GM12864 (cell line): ENCODE measurements at regions not wholly inside any gene's neighbourhood (a gene's known extent, or its start where the extent isn't known, plus 50 kb on each side); places are given as distances from the start of the nearest gene placed in this dataset.

Experiments
- DNase-seq: peaks from one replicate; pipeline ENCODE4 v3.0.0-alpha.2; 2011; ENCODE audit warnings: low read depth
- H3K4me3 ChIP-seq: 2 replicates; pipeline ENCODE4 v1.5.1; 2011; ENCODE audit warnings: mild to moderate bottlenecking, low read depth, low read length, control low read depth
- CTCF ChIP-seq: IDR thresholded peaks from 2 replicates; pipeline ENCODE4 v1.5.1; 2011; ENCODE audit warnings: low read depth, mild to moderate bottlenecking, moderate library complexity, low read length, control low read depth, inconsistent platforms; ENCODE audit errors: missing control alignments

GRCh38 chr9:135345775-135346433, 133.7 kb upstream of the PPP1R26 start:
- no peak overlapping the region for H3K4me3 ChIP-seq
- DNase-seq, result no peak
- no peak for TF ChIP-seq CTCF

- no peak overlapping the region for H3K4me3 ChIP-seq
- no peak for DNase-seq
- TF ChIP-seq CTCF, result no peak
These were observed 133.0 kb upstream of the PPP1R26 start for GRCh38 chr9:135346438-135347050.

- TF ChIP-seq CTCF, result no peak
- H3K4me3 ChIP-seq, result no peak overlapping the region
- DNase-seq, result no peak
These were observed 132.1 kb upstream of the PPP1R26 start for GRCh38 chr9:135347461-135347860.

- H3K4me3 ChIP-seq, result no peak overlapping the region
- no peak for DNase-seq
- TF ChIP-seq CTCF, result no peak
These were observed 131.3 kb upstream of the PPP1R26 start for GRCh38 chr9:135348076-135348787.

GRCh38 chr9:135348788-135349150, 130.8 kb upstream of the PPP1R26 start:
- DNase-seq, result no peak
- no peak overlapping the region for H3K4me3 ChIP-seq
- no peak for TF ChIP-seq CTCF

GRCh38 chr9:135349212-135350002, 130.2 kb upstream of the PPP1R26 start:
- H3K4me3 ChIP-seq, result no peak overlapping the region
- TF ChIP-seq CTCF, result no peak
- DNase-seq, result no peak
